ENCODE measurements at regions not wholly inside any gene's neighbourhood (a gene's known extent, or its start where the extent isn't known, plus 50 kb on each side); places are given as distances from the start of the nearest gene placed in this dataset.

- POLR2A ChIA-PET = no interaction called here
- Mint-ChIP-seq H3K4me1 (no peaks in the 10 kb centered on the region), H3K9me3 (peaks cover 0 to 8% (median 0%) of the 10 kb centered on the region in 9 donors), H3K36me3 (no peaks in the 10 kb centered on the region), H3K27me3 (no peaks in the 10 kb centered on the region), H3K4me3 (no peak overlapping the region), H3K27ac (no peak overlapping the region)
- DNase-seq (no peak), ATAC-seq (no peak)
Observed at GRCh38 chr3:103787879-103788278, 1353.1 kb downstream of the ZPLD1 start.

GRCh38 chr3:103791786-103792515 lies 1357.1 kb downstream of the ZPLD1 start:
- Mint-ChIP-seq H3K4me3 (no peak overlapping the region), H3K27me3 (no peaks in the 10 kb centered on the region), H3K36me3 (no peaks in the 10 kb centered on the region), H3K4me1 (no peaks in the 10 kb centered on the region), H3K9me3 (peaks cover 0 to 9% (median 0%) of the 10 kb centered on the region in 9 donors), H3K27ac (no peak overlapping the region)
- ATAC-seq = no peak
- DNase-seq = no peak
- POLR2A ChIA-PET = no interaction called here

- no peak for ATAC-seq
- Mint-ChIP-seq H3K4me1 (no peaks in the 10 kb centered on the region), H3K9me3 (peaks cover 0 to 9% (median 2%) of the 10 kb centered on the region in 9 donors), H3K36me3 (no peaks in the 10 kb centered on the region), H3K27ac (no peak overlapping the region), H3K4me3 (no peak overlapping the region), H3K27me3 (no peaks in the 10 kb centered on the region)
- POLR2A ChIA-PET = no interaction called here
- no peak for DNase-seq
Observed at GRCh38 chr3:103794656-103795055, 1359.8 kb downstream of the ZPLD1 start.

GRCh38 chr3:103796068-103796467 lies 1361.3 kb downstream of the ZPLD1 start:
- DNase-seq = no peak
- no peaks in the 10 kb centered on the region for H3K36me3 Mint-ChIP-seq
- no peak for ATAC-seq
- no peak overlapping the region for H3K4me3 Mint-ChIP-seq
- H3K27ac Mint-ChIP-seq = no peak overlapping the region
- H3K4me1 Mint-ChIP-seq = no peaks in the 10 kb centered on the region
- POLR2A ChIA-PET = no interaction called here
- peaks cover 0 to 21% (median 2%) of the 10 kb centered on the region in 9 donors for H3K9me3 Mint-ChIP-seq
- H3K27me3 Mint-ChIP-seq = no peaks in the 10 kb centered on the region

GRCh38 chr3:103803787-103804186 lies 1369.0 kb downstream of the ZPLD1 start:
- ATAC-seq = no peak
- no peak overlapping the region for H3K4me3 Mint-ChIP-seq
- POLR2A ChIA-PET = no interaction called here
- H3K27ac Mint-ChIP-seq = no peak overlapping the region
- peaks cover 0 to 22% (median 8%) of the 10 kb centered on the region in 9 donors for H3K9me3 Mint-ChIP-seq
- H3K27me3 Mint-ChIP-seq = no peaks in the 10 kb centered on the region
- no peak for DNase-seq
- H3K36me3 Mint-ChIP-seq = peaks cover 0 to 4% (median 0%) of the 10 kb centered on the region in 3 donors
- no peaks in the 10 kb centered on the region for H3K4me1 Mint-ChIP-seq

- Mint-ChIP-seq H3K36me3 (peaks cover 0 to 4% (median 0%) of the 10 kb centered on the region in 3 donors), H3K9me3 (peaks cover 4 to 38% (median 14%) of the 10 kb centered on the region in 9 donors)
Observed at GRCh38 chr3:103810167-103810566, 1375.4 kb downstream of the ZPLD1 start.

GRCh38 chr3:103813955-103814354 lies 1379.1 kb downstream of the ZPLD1 start:
- no peaks in the 10 kb centered on the region for H3K27me3 Mint-ChIP-seq
- H3K27ac Mint-ChIP-seq = no peak overlapping the region
- ATAC-seq = no peak
- H3K4me3 Mint-ChIP-seq = no peak overlapping the region
- no peaks in the 10 kb centered on the region for H3K36me3 Mint-ChIP-seq
- POLR2A ChIA-PET = no interaction called here
- no peak for DNase-seq
- H3K4me1 Mint-ChIP-seq = no peaks in the 10 kb centered on the region
- H3K9me3 Mint-ChIP-seq = peaks cover 4 to 23% (median 12%) of the 10 kb centered on the region in 9 donors

More at GRCh38 chr3:103810167-103810566, 1375.4 kb downstream of the ZPLD1 start:
- Mint-ChIP-seq H3K4me3 (no peak overlapping the region), H3K4me1 (no peaks in the 10 kb centered on the region), H3K27me3 (no peaks in the 10 kb centered on the region), H3K27ac (no peak overlapping the region)
- POLR2A ChIA-PET = no interaction called here
- DNase-seq (no peak), ATAC-seq (no peak)

GRCh38 chr3:103818398-103818797 lies 1383.6 kb downstream of the ZPLD1 start:
- Mint-ChIP-seq H3K9me3 (peaks cover 0 to 12% (median 0%) of the 10 kb centered on the region in 9 donors), H3K27me3 (no peaks in the 10 kb centered on the region), H3K4me3 (no peak overlapping the region), H3K4me1 (no peaks in the 10 kb centered on the region), H3K36me3 (no peaks in the 10 kb centered on the region), H3K27ac (no peak overlapping the region)
- ATAC-seq (no peak), DNase-seq (no peak)
- POLR2A ChIA-PET = no interaction called here

GRCh38 chr3:103818800-103819199 lies 1384.0 kb downstream of the ZPLD1 start:
- no peaks in the 10 kb centered on the region for H3K36me3 Mint-ChIP-seq
- no peak for DNase-seq
- ATAC-seq = no peak
- H3K4me1 Mint-ChIP-seq = no peaks in the 10 kb centered on the region
- POLR2A ChIA-PET = no interaction called here
- peaks cover 0 to 12% (median 0%) of the 10 kb centered on the region in 9 donors for H3K9me3 Mint-ChIP-seq
- no peaks in the 10 kb centered on the region for H3K27me3 Mint-ChIP-seq
- no peak overlapping the region for H3K4me3 Mint-ChIP-seq
- no peak overlapping the region for H3K27ac Mint-ChIP-seq

- POLR2A ChIA-PET = no interaction called here
- Mint-ChIP-seq H3K4me3 (no peak overlapping the region), H3K9me3 (peaks cover 0 to 24% (median 5%) of the 10 kb centered on the region in 9 donors), H3K36me3 (no peaks in the 10 kb centered on the region), H3K4me1 (no peaks in the 10 kb centered on the region), H3K27me3 (no peaks in the 10 kb centered on the region), H3K27ac (no peak overlapping the region)
- DNase-seq = no peak
- ATAC-seq = no peak
Observed at GRCh38 chr3:103825586-103825985, 1390.8 kb downstream of the ZPLD1 start.

GRCh38 chr3:103829723-103830326 lies 1395.0 kb downstream of the ZPLD1 start:
- no peak for ATAC-seq
- Mint-ChIP-seq H3K27ac (no peak overlapping the region), H3K9me3 (peaks cover 0 to 21% (median 5%) of the 10 kb centered on the region in 9 donors), H3K4me1 (no peaks in the 10 kb centered on the region), H3K4me3 (no peak overlapping the region), H3K36me3 (no peaks in the 10 kb centered on the region), H3K27me3 (no peaks in the 10 kb centered on the region)
- POLR2A ChIA-PET = no interaction called here
- DNase-seq = no peak

- no peak for ATAC-seq
- Mint-ChIP-seq H3K36me3 (no peaks in the 10 kb centered on the region), H3K27me3 (no peaks in the 10 kb centered on the region), H3K9me3 (peaks cover 0 to 4% (median 0%) of the 10 kb centered on the region in 9 donors), H3K4me1 (no peaks in the 10 kb centered on the region), H3K4me3 (no peak overlapping the region), H3K27ac (no peak overlapping the region)
- POLR2A ChIA-PET = no interaction called here
- DNase-seq = no peak
Observed at GRCh38 chr3:103847081-103848062, 1412.6 kb downstream of the ZPLD1 start.

- DNase-seq (no peak), ATAC-seq (no peak)
- H3K4me1 Mint-ChIP-seq = no peaks in the 10 kb centered on the region
- no peak overlapping the region for H3K4me3 Mint-ChIP-seq
- peaks cover 0 to 2% (median 0%) of the 10 kb centered on the region in 9 donors for H3K9me3 Mint-ChIP-seq
- no peaks in the 10 kb centered on the region for H3K27me3 Mint-ChIP-seq
- POLR2A ChIA-PET = no interaction called here
- no peaks in the 10 kb centered on the region for H3K36me3 Mint-ChIP-seq
- no peak overlapping the region for H3K27ac Mint-ChIP-seq
Observed at GRCh38 chr3:103851793-103852192, 1417.0 kb downstream of the ZPLD1 start.
